Hematopoietic multipotent progenitor cell (in vitro differentiated cells): ENCODE measurements at regions not wholly inside any gene's neighbourhood (a gene's known extent, or its start where the extent isn't known, plus 50 kb on each side); places are given as distances from the start of the nearest gene placed in this dataset.
"Not testable (repeated sequence)": the region's sequence is repeated elsewhere in the genome, so short reads cannot be mapped to it uniquely, and the experiment has no call there.

Source experiments
- DNase-seq, 3 donors: peaks; one replicate each; pipeline ENCODE4 v3.0.0-alpha.2; 2011 to 2015; ENCODE audit warnings: low read depth in 2 of 3, low spot score in 2 of 3

DNA sequence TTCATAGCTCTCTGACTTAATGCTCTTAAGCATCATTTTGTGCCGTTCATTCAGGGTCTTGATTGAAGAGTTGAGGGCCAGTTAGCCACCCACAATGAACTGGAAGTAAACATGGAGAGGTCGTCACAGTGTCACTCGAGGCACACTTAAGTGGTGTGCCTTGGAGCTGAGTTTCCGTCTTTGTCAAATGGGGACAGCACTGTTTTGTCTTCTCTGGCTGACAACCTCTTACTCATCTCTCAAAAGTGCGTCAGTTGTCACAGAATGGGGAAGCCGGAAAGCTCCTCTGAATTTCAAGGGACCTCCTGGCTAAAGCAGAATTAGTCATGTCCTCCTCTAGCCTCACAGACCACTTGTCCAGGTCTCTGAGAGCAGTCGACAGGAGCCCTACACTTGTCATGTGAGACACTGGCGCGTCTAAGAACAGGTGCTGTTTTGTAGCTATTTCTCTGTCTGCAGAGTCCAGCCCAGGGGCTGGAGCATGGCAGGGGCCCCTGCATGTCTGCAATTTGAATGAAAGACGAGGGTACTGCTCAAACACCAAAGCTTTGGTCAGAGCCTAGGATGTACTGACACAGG lies 231.5 kb downstream of the NPIPA7 start:
- DNase-seq: not testable (repeated sequence)

DNA sequence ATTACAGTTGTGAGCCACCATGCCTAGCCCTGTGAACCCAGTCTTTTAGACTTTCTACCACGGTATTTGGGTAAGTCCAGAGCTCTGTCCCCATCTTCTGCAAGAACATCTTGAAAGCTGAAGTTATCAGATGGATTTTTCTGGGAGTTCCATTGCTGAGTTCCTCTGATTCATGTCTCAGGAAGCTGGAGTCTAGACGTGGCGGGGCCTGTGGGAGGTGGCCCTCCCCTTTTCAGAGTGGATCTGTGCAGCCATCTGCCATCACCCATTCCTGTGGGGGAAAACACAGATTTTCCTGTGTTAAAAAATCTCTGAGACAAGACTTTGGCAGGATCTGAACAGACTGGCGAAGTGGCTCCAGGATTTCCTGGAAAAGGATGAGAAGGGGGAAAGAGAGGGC lies 234.3 kb downstream of the NPIPA7 start:
- not testable (repeated sequence) for DNase-seq

GRCh38 chr16:16614484-16614883 lies 235.5 kb downstream of the NPIPA7 start:
- not testable (repeated sequence) for DNase-seq

DNA sequence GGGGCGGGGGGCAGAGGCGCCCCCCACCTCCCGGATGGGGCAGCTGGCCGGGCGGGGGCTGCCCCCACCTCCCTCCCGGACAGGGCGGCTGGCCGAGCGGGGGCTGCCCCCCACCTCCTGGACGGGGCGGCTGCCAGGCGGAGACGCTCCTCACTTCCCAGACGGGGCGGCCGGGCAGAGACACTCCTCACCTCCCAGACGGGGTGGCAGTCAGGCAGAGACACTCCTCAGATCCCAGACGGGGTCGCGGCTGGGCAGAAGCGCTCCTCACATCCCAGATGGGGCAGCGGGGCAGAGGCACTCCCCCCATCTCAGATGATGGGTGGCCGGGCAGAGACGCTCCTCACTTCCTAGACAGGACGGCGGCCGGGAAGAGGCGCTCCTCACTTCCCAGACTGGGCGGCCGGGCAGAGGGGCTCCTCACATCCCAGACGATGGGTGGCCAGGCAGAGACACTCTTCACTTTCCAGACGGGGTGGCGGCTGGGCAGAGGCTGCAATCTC lies 240.1 kb downstream of the NPIPA7 start:
- not testable (repeated sequence) for DNase-seq

DNA sequence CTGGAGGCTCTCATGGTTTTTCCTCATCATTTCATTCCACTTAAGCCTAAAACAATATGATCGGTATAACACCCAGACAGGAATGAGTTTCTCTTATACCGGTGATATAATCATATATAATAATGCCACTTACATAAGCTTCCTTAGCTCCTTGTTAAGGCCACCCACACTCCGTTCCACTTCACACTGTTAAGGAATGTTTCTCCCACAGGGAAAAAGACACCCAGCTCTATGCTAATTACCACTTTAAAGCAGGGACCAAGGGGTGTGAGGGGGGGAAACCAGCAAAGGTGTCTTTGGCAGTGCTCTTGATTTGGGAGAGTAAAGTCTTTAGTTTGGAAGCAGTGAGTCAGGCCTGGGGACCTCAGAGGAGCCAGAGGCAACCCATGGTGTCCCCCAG lies 245.4 kb downstream of the NPIPA7 start:
- DNase-seq: not testable (repeated sequence)

- not testable (repeated sequence) for DNase-seq
These were observed 246.2 kb downstream of the NPIPA7 start for GRCh38 chr16:16625140-16625539.

- DNase-seq: not testable (repeated sequence)
These were observed 248.9 kb downstream of the NPIPA7 start for GRCh38 chr16:16627865-16628264.

DNA sequence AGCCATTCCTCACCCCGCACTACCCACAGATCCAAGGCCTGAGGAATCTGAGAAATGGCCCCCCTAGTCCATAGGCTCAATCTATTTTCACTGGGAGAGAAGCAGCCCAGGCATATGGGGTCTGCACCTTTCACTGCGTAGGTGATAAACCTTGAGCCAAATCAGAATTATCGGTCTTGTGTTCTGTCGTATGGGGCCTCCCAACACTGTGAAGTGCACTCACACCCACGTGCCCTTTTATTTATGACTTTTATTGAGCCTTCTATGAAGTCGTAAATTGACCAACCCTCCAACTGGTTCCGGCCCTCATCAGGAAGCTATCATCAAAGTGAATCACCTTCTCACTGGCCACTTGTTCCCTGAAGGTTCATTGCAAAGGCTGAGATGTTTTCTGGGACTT lies 259.3 kb downstream of the NPIPA7 start:
- not testable (repeated sequence) for DNase-seq

GRCh38 chr16:16638714-16639113 lies 259.8 kb downstream of the NPIPA7 start:
- not testable (repeated sequence) for DNase-seq

DNA sequence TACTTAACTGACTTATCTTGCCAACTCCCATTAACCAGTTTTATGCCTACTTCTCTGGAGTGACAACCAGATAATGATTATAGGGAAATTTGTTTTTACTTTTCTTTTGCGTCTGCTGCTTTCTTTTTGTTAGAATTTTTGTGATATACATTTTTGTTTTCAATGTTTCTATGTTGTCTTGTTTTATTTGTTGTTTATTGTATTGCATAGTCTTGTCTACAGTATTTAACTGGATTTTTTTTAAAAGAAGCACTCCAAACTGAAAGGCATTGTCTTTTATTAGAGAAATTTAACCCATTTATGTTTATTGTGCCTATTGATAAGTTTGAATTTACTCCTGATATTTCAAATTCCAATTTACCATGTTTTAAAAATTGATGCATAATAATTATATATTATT lies 264.9 kb downstream of the NPIPA7 start:
- not testable (repeated sequence) for DNase-seq

DNA sequence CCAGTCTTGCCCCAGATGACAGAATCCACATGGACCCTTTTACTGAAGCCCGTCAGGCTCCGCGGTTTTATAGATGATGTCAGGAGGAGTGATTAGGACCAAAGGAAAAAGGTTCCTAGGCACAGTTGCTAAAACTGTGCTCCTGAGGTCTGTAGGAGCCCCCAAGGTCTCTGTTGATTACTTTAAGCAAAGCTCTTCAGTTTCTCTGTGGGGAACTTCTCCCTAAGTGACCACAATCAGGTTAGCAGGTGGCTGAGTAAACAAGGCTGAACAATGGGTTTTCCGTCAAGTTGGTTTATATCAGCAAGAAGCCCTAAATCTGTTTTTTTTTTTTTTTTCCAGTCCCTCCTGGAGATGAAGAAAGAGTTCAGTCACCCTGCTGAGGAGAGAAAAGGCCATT lies 269.1 kb downstream of the NPIPA7 start:
- DNase-seq: not testable (repeated sequence)

GRCh38 chr16:16672180-16672812 lies 293.4 kb downstream of the NPIPA7 start:
- DNase-seq: not testable (repeated sequence)

GRCh38 chr16:16674820-16675219 lies 295.9 kb downstream of the NPIPA7 start:
- not testable (repeated sequence) for DNase-seq

DNA sequence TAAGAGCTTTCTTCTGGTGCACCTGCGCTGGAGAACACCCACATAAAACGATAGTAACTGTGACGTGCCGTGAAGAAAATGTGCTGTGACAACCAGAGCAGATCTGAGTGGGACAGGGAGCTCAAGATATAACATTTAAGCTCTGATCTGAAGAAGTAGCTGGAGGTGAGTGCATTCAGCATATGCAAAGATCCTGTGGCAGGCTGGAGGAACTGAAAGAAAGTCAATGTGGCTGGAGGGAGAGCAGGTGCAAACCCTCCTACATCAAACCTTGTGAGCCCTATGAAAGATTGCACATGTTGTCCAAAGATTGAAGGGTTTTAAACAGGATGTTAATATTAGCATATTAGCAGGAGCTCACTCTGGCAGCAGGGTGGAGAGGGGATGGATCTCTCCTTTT lies 342.9 kb downstream of the NPIPA7 start:
- DNase-seq: not testable (repeated sequence)

GRCh38 chr16:16722666-16723065 lies 343.7 kb downstream of the NPIPA7 start:
- not testable (repeated sequence) for DNase-seq

DNA sequence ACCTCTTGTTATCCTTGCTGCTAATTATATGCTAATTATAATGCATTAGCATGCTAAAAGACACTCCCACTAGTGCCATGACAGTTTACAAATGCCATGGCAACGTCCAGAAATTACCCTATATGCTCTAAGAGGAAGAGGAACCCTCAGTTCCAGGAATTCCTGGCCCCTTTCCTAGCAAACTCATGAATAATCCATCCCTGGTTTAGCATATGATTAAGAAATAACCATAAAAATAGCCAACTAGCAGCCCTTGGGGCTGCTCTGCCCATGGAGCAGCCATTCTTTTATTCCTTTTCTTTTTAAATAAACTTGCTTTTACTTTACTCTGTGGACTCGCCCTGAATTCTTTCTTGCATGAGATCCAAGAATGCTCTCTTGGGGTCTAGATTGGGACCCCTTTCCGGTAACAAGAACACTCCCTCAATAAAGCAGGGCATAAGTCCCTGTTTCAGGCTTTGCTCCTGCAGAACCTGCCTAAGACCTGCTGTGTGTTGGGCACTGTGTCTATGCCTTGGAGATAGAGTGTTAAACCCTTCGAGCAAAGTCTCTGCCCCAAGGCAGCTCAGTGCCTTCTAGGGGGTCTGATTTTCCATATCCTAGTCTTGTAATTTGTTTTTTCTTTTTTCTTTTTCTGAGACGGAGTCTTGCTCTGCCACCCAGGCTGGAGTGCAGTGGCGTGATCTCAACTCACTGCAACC lies 345.0 kb downstream of the NPIPA7 start:
- DNase-seq: not testable (repeated sequence)

DNA sequence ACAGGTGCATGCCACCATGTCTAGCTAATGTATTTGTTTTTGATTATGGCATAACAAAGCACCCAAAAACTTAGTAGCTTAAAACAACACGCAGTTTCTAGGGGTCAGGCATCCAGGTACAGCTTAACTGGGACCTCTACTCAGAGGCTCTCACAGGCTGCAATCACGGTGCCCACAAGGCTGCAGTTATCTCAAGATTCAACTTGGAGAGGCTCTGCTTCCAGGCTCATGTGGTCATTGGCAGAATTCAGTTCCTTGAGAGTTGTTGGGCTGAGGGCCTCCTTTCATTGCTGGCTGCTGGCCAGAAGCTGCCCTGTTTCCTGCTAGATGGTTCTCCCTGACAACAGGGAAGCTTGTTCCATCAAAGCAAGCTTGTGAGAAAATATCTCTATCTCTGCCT lies 348.1 kb downstream of the NPIPA7 start:
- DNase-seq: not testable (repeated sequence)

GRCh38 chr16:16742573-16742972 lies 363.6 kb downstream of the NPIPA7 start:
- DNase-seq: not testable (repeated sequence)

GRCh38 chr16:16754992-16755667 lies 376.2 kb downstream of the NPIPA7 start:
- not testable (repeated sequence) for DNase-seq

- no peak for DNase-seq
These were observed 384.5 kb downstream of the NPIPA7 start for GRCh38 chr16:16763449-16763848.

DNA sequence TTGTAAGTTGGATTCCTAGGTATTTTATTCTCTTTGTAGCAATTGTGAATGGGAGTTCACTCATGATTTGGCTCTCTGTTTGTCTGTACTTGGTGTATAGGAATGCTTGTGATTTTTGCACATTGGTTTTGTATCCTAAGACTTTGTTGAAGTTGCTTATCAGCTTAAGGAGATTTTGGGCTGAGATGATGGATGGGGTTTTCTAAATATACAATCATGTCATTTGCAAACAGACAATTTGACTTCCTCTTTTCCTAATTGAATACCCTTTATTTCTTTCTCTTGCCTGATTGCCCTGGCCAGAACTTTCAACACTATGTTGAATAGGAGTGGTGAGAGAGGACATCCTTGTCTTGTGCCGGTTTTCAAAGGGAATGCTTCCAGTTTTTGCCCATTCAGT lies 391.8 kb downstream of the NPIPA7 start:
- not testable (repeated sequence) for DNase-seq
